IMR-90 (cell line): ENCODE measurements at regions not wholly inside any gene's neighbourhood (a gene's known extent, or its start where the extent isn't known, plus 50 kb on each side); places are given as distances from the start of the nearest gene placed in this dataset.

Experiments used
- ATAC-seq: fragments of 200-7000 bp; cut with Tn5 transposase; 2 replicates; pipeline ENCODE4 v1.9.1; 2020; ENCODE audit warnings: low read depth, mild to moderate bottlenecking, moderate library complexity
- BruUV-seq: library from RNA; stranded (reverse); fragments of 400-500 nt; replicated peaks from 2 replicates; lab custom pipeline; 2021; lab: Mats Ljungman, UMichigan
- CTCF ChIA-PET: fragments of 300-600 bp; formaldehyde crosslinking; extraction: SDS; loops from one replicate; lab custom pipeline; 2021; ENCODE audit warnings: antibody characterized with exemption; lab: Yijun Ruan, JAX
- POLR2A ChIA-PET: fragments of 300-600 bp; sonication (Branson Sonifier 250); formaldehyde crosslinking; loops from one replicate; lab custom pipeline; 2022; ENCODE audit warnings: antibody characterized with exemption; ENCODE audit not compliant: unreplicated experiment; lab: Charles Lee
- DNase-seq: peaks from one replicate; pipeline ENCODE4 v3.0.0; 2013
- H2AFZ ChIP-seq: replicated peaks from 2 replicates; pipeline ENCODE3; 2013; ENCODE audit warnings: low read length, mild to moderate bottlenecking; ENCODE audit not compliant: poor library complexity
- H2AK5ac ChIP-seq: 2 replicates; pipeline ENCODE4 v1.6.1; 2013; ENCODE audit warnings: low read depth, low read length, inconsistent platforms
- H2AK9ac ChIP-seq: replicated peaks from 2 replicates; pipeline ENCODE3; 2013; ENCODE audit warnings: mild to moderate bottlenecking, low read depth, low read length, moderate library complexity; ENCODE audit not compliant: poor library complexity
- H2BK120ac ChIP-seq: 2 replicates; pipeline ENCODE4 v1.6.1; 2013; ENCODE audit warnings: low read depth, low read length, inconsistent platforms
- H2BK15ac ChIP-seq: 3 replicates; pipeline ENCODE4 v1.6.1; 2013; ENCODE audit warnings: low read depth, low read length, inconsistent platforms
- H2BK20ac ChIP-seq: 2 replicates; pipeline ENCODE4 v1.6.1; 2013; ENCODE audit warnings: low read depth, mild to moderate bottlenecking, inconsistent platforms, low read length, moderate library complexity
- H2BK5ac ChIP-seq: 2 replicates; pipeline ENCODE4 v1.6.1; 2013; ENCODE audit warnings: mild to moderate bottlenecking, low read depth, low read length, inconsistent platforms; ENCODE audit not compliant: poor library complexity, severe bottlenecking
- H3K14ac ChIP-seq: replicated peaks from 2 replicates; pipeline ENCODE4 v1.6.1; 2013; ENCODE audit warnings: low read depth, low read length, inconsistent platforms
- H3K18ac ChIP-seq: 2 replicates; pipeline ENCODE4 v1.6.1; 2013; ENCODE audit warnings: low read depth, low read length, control low read depth
- H3K23ac ChIP-seq: 2 replicates; pipeline ENCODE4 v1.6.1; 2013; ENCODE audit warnings: low read depth, low read length, inconsistent platforms
- H3K27ac ChIP-seq: 2 replicates; pipeline ENCODE4 v1.5.1; 2013; ENCODE audit warnings: mild to moderate bottlenecking, control low read depth, low read length; ENCODE audit not compliant: insufficient read depth
- H3K27me3 ChIP-seq: 2 replicates; pipeline ENCODE4 v1.6.1; 2013; ENCODE audit warnings: low read length; ENCODE audit not compliant: control insufficient read depth, insufficient read depth
- H3K36me3 ChIP-seq: 2 replicates; pipeline ENCODE4 v1.6.1; 2013; ENCODE audit warnings: low read length, mixed read lengths; ENCODE audit not compliant: control insufficient read depth, insufficient read depth
- H3K4ac ChIP-seq: 2 replicates; pipeline ENCODE4 v1.6.1; 2013; ENCODE audit warnings: low read depth, low read length, inconsistent platforms
- H3K4me1 ChIP-seq: 2 replicates; pipeline ENCODE4 v1.6.1; 2013; ENCODE audit warnings: low read length, mixed read lengths; ENCODE audit not compliant: control insufficient read depth, insufficient read depth
- H3K4me2 ChIP-seq: 2 replicates; pipeline ENCODE4 v1.6.1; 2013; ENCODE audit warnings: low read depth, mild to moderate bottlenecking, control low read depth, low read length, moderate library complexity
- H3K4me3 ChIP-seq: 2 replicates; pipeline ENCODE4 v1.5.1; 2013; ENCODE audit warnings: low read depth, mild to moderate bottlenecking, control low read depth, low read length, moderate library complexity; ENCODE audit not compliant: insufficient read depth
- H3K56ac ChIP-seq: 2 replicates; pipeline ENCODE4 v1.6.1; 2013; ENCODE audit warnings: low read length, inconsistent platforms; ENCODE audit not compliant: insufficient read depth; ENCODE audit errors: extremely low read depth
- H3K79me1 ChIP-seq, 2 experiments: 2 replicates each; pipeline ENCODE4 v1.6.1; 2013; ENCODE audit warnings: low read length in 2 of 2, inconsistent platforms in 1 of 2, low read depth in 1 of 2
- H3K9ac ChIP-seq: 2 replicates; pipeline ENCODE4 v1.6.1; 2013; ENCODE audit warnings: low read depth, low read length, control low read depth
- H3K9me1 ChIP-seq: 2 replicates; pipeline ENCODE4 v1.6.1; 2013; ENCODE audit warnings: low read length, inconsistent platforms; ENCODE audit not compliant: insufficient read depth
- H3K9me3 ChIP-seq: 2 replicates; pipeline ENCODE4 v1.6.1; 2013; ENCODE audit warnings: low read length; ENCODE audit not compliant: control insufficient read depth, insufficient read depth
- H4K20me1 ChIP-seq: 2 replicates; pipeline ENCODE4 v1.6.1; 2013; ENCODE audit warnings: low read length, inconsistent platforms; ENCODE audit not compliant: insufficient read depth
- H4K5ac ChIP-seq: 2 replicates; pipeline ENCODE4 v1.6.1; 2013; ENCODE audit warnings: mild to moderate bottlenecking, low read depth, low read length, control low read depth
- H4K8ac ChIP-seq, 2 experiments: 2 replicates each; pipeline ENCODE4 v1.6.1; 2013; ENCODE audit warnings: low read depth in 2 of 2, low read length in 2 of 2, control low read depth in 1 of 2, inconsistent platforms in 1 of 2
- H4K91ac ChIP-seq: 2 replicates; pipeline ENCODE4 v1.6.1; 2013; ENCODE audit warnings: low read depth, low read length, inconsistent platforms; ENCODE audit not compliant: insufficient read depth
- BHLHE40 ChIP-seq: fragments of 150-350 bp; IDR thresholded peaks from 2 replicates; pipeline ENCODE4 v1.6.1; 2016; ENCODE audit warnings: mild to moderate bottlenecking, low read depth, low read length
- CEBPB ChIP-seq: IDR thresholded peaks from 2 replicates; pipeline ENCODE4 v1.6.1; 2012; ENCODE audit warnings: low read depth, low read length, improper control_type of control experiment
- CHD1 ChIP-seq: IDR thresholded peaks from 2 replicates; pipeline ENCODE4 v1.6.1; 2012; ENCODE audit warnings: low read depth, low read length, improper control_type of control experiment
- FOS ChIP-seq: fragments of 150-350 bp; IDR thresholded peaks from 2 replicates; pipeline ENCODE4 v1.6.1; 2016; ENCODE audit warnings: low read depth, low read length
- MAFK ChIP-seq: IDR thresholded peaks from 2 replicates; pipeline ENCODE4 v1.6.1; 2012; ENCODE audit warnings: low read depth, low read length, improper control_type of control experiment
- MAZ ChIP-seq: IDR thresholded peaks from 2 replicates; pipeline ENCODE4 v1.6.1; 2012; ENCODE audit warnings: low read depth, mild to moderate bottlenecking, low read length, improper control_type of control experiment, moderate library complexity, borderline replicate concordance
- MXI1 ChIP-seq: IDR thresholded peaks from 2 replicates; pipeline ENCODE4 v1.6.1; 2012; ENCODE audit warnings: low read depth, mild to moderate bottlenecking, low read length, moderate library complexity, borderline replicate concordance
- NFE2L2 ChIP-seq: fragments of 150-350 bp; IDR thresholded peaks from 2 replicates; pipeline ENCODE4 v1.6.1; 2016; ENCODE audit warnings: low read depth, mild to moderate bottlenecking, low read length
- POLR2A ChIP-seq: IDR thresholded peaks from 2 replicates; pipeline ENCODE4 v1.6.1; 2012; ENCODE audit warnings: mild to moderate bottlenecking, low read depth, low read length
- RAD21 ChIP-seq: IDR thresholded peaks from 2 replicates; pipeline ENCODE4 v1.6.1; 2012; ENCODE audit warnings: low read length, improper control_type of control experiment
- RCOR1 ChIP-seq: IDR thresholded peaks from 2 replicates; pipeline ENCODE4 v1.6.1; 2012; ENCODE audit warnings: mild to moderate bottlenecking, low read length, improper control_type of control experiment; ENCODE audit not compliant: insufficient replicate concordance
- RFX5 ChIP-seq: IDR thresholded peaks from 2 replicates; pipeline ENCODE4 v1.8.0; 2012; ENCODE audit warnings: low read depth, mild to moderate bottlenecking, low read length, moderate library complexity
- SMC3 ChIP-seq: fragments of 150-350 bp; IDR thresholded peaks from 2 replicates; pipeline ENCODE4 v1.6.1; 2016; ENCODE audit warnings: low read depth, mild to moderate bottlenecking, antibody characterized with exemption, low read length, moderate library complexity
- WGBS, 2 experiments: methylation state at CpG; one replicate each; pipeline versions ENCODE4 v1.1.5 to v1.1.7; 2013; ENCODE audit warnings: missing lambda C conversion rate in 2 of 2; ENCODE audit not compliant: insufficient read length in 1 of 2; ENCODE audit errors: extremely low coverage in 2 of 2; 5-methylcytosine and 5-hydroxymethylcytosine counted together
- dilution Hi-C: fragments of 300-500 bp; cut with HindIII; formaldehyde crosslinking; loops from one replicate; pipeline ENCODE4 v1.14.3; 2018; ENCODE audit warnings: low sequenced_read_pairs; ENCODE audit not compliant: unreplicated experiment
- in situ Hi-C: fragments of 300-500 bp; cut with MboI; formaldehyde crosslinking; loops from 3 replicates; pipeline ENCODE4 v1.14.3; 2019; ENCODE audit warnings: low sequenced_read_pairs, inconsistent platforms, mixed read lengths
- intact Hi-C: fragments of 100-400 bp; cut with micrococcal nuclease; formaldehyde crosslinking; loops from 2 replicates; pipeline ENCODE4 v1.10.0; 2022
- TF ChIP-seq, protein P1 (sequence below): fragments of 150-350 bp; IDR thresholded peaks from 2 replicates; pipeline ENCODE4 v1.6.1; 2016; ENCODE audit warnings: low read depth, mild to moderate bottlenecking, low read length, moderate library complexity, borderline replicate concordance
- TF ChIP-seq, protein P2 (sequence below): fragments of 150-350 bp; IDR thresholded peaks from 2 replicates; pipeline ENCODE4 v1.6.1; 2017; ENCODE audit warnings: mild to moderate bottlenecking, antibody characterized with exemption, low read length, low read depth
- TF ChIP-seq, protein P3 (sequence below): conservative IDR thresholded peaks from 2 replicates; pipeline ENCODE4 v1.5.1; 2012; ENCODE audit warnings: mild to moderate bottlenecking, low read depth, low read length, improper control_type of control experiment

DNA sequence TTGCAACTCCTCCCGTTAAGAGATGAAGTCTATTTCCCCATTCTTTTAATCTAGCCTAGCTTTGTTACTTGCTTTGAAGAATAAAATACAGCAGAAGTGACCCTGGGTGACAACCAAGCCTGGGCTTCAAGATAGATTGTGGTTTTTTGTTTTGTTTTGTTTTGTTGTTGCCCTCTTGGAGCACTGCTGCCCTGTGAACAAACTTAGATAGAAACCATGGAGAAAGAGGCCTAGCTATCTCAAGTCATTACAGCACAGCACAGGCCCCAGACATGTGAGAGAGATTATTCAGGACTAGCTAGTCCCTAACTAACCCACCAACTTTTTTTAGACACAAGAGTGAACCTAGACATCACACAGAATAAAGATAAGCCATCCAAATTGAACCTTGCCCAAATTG lies 475.2 kb downstream of the EPHA7 start:
- Histone ChIP-seq H4K5ac (no peak overlapping the region), H2AK5ac (no peak overlapping the region), H3K27ac (no peak overlapping the region), H3K27me3 (no peaks in the 10 kb centered on the region), H2BK15ac (no peak overlapping the region), H4K8ac (no peak overlapping the region), H2AK9ac (no peak overlapping the region), H3K56ac (no peak overlapping the region), H3K18ac (no peak overlapping the region), H4K20me1 (no peaks in the 10 kb centered on the region), H3K9me1 (no peaks in the 10 kb centered on the region), H3K9ac (no peak overlapping the region), H3K4me3 (no peak overlapping the region), H3K4me2 (no peak overlapping the region), H3K4me1 (no peaks in the 10 kb centered on the region), H2BK120ac (no peak overlapping the region), H3K23ac (no peak overlapping the region), H3K9me3 (no peaks in the 10 kb centered on the region), H2BK20ac (no peak overlapping the region), H4K91ac (no peak overlapping the region), H3K36me3 (no peaks in the 10 kb centered on the region), H2BK5ac (no peak overlapping the region), H3K79me1 (no peaks in the 10 kb centered on the region), H3K14ac (no peak overlapping the region), H2AFZ (no peak overlapping the region), H3K4ac (no peak overlapping the region)
- CTCF ChIA-PET, result no interaction called here
- TF ChIP-seq, protein P1, sequence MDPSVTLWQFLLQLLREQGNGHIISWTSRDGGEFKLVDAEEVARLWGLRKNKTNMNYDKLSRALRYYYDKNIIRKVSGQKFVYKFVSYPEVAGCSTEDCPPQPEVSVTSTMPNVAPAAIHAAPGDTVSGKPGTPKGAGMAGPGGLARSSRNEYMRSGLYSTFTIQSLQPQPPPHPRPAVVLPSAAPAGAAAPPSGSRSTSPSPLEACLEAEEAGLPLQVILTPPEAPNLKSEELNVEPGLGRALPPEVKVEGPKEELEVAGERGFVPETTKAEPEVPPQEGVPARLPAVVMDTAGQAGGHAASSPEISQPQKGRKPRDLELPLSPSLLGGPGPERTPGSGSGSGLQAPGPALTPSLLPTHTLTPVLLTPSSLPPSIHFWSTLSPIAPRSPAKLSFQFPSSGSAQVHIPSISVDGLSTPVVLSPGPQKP, result no peak
- TF ChIP-seq RCOR1 (no peak), POLR2A (no peak), MAFK (no peak), FOS (no peak), BHLHE40 (no peak), MAZ (no peak), NFE2L2 (no peak), MXI1 (no peak), CHD1 (no peak), RFX5 (no peak), RAD21 (no peak), SMC3 (no peak), CEBPB (no peak)
- TF ChIP-seq, protein P2, sequence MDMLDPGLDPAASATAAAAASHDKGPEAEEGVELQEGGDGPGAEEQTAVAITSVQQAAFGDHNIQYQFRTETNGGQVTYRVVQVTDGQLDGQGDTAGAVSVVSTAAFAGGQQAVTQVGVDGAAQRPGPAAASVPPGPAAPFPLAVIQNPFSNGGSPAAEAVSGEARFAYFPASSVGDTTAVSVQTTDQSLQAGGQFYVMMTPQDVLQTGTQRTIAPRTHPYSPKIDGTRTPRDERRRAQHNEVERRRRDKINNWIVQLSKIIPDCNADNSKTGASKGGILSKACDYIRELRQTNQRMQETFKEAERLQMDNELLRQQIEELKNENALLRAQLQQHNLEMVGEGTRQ, result no peak
- TF ChIP-seq, protein P3, sequence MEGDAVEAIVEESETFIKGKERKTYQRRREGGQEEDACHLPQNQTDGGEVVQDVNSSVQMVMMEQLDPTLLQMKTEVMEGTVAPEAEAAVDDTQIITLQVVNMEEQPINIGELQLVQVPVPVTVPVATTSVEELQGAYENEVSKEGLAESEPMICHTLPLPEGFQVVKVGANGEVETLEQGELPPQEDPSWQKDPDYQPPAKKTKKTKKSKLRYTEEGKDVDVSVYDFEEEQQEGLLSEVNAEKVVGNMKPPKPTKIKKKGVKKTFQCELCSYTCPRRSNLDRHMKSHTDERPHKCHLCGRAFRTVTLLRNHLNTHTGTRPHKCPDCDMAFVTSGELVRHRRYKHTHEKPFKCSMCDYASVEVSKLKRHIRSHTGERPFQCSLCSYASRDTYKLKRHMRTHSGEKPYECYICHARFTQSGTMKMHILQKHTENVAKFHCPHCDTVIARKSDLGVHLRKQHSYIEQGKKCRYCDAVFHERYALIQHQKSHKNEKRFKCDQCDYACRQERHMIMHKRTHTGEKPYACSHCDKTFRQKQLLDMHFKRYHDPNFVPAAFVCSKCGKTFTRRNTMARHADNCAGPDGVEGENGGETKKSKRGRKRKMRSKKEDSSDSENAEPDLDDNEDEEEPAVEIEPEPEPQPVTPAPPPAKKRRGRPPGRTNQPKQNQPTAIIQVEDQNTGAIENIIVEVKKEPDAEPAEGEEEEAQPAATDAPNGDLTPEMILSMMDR, result no peak
- POLR2A ChIA-PET, result no interaction called here
- no CpG with 5 or more reads among the region's 1 CpG for WGBS, 2 experiments
- intact Hi-C loops (no loop called here), in situ Hi-C loops (no loop called here), dilution Hi-C loops (no loop called here)
- DNase-seq, result no peak
- ATAC-seq, result no peak
- no TSS peak for BruUV-seq
